ENCODE measurements at regions not wholly inside any gene's neighbourhood (a gene's known extent, or its start where the extent isn't known, plus 50 kb on each side); places are given as distances from the start of the nearest gene placed in this dataset.

GRCh38 chr6:113741651-113742050 is 115.5 kb upstream of the MARCKS start:
- Histone ChIP-seq H3K79me2 (ENCODE audit: insufficient read depth, low read length) (no peaks in the 10 kb centered on the region), H3K9me3 (ENCODE audit: control insufficient read depth in 1 of 2, insufficient read depth in 1 of 2, low read depth in 1 of 2, low read length in 2 of 2) (no peaks in the 10 kb centered on the region), H3K9ac (ENCODE audit: low read length) (no peak overlapping the region), H3K4me1 (ENCODE audit: control insufficient read depth in 1 of 2, insufficient read depth in 2 of 2, low read length in 2 of 2) (no peaks in the 10 kb centered on the region), H2AFZ (ENCODE audit: low read depth, low read length, poor library complexity, severe bottlenecking) (no peak overlapping the region), H4K20me1 (ENCODE audit: insufficient read depth) (no peaks in the 10 kb centered on the region), H3K27me3 (ENCODE audit: insufficient read depth, low read length) (no peaks in the 10 kb centered on the region), H3K4me2 (ENCODE audit: low read length) (no peak overlapping the region), H3K36me3 (ENCODE audit: control insufficient read depth in 1 of 2, insufficient read depth in 2 of 2, low read length in 2 of 2) (no peaks in the 10 kb centered on the region), H3K9me2 (ENCODE audit: insufficient read depth) (no peaks in the 10 kb centered on the region), H3K27ac (ENCODE audit: low read depth, low read length) (no peak overlapping the region), H3K4me3 (replicated peaks in 1 of 2; ENCODE audit: low read depth in 1 of 2, low read length in 2 of 2) (no peak overlapping the region)
- CTCF ChIA-PET: no interaction called here
- POLR2A ChIA-PET: no interaction called here
- intact Hi-C loops (cut with micrococcal nuclease): no loop called here
- no peak for ATAC-seq
- DNase-seq (ENCODE audit: low read depth, low spot score): no peak
- RAD21 ChIA-PET (ENCODE audit: low non-redundant PET in 1 of 2, low total read pairs in 2 of 2, uncharacterized antibody in 2 of 2, unreplicated experiment in 2 of 2): no interaction called here
- no TSS peak for BruUV-seq (replicated peaks)
- TF ChIP-seq EGR1 (IDR thresholded peaks at IDR 0.05; ENCODE audit: low read depth): no peak
- TF ChIP-seq YY1 (IDR thresholded peaks at IDR 0.05; ENCODE audit: extremely low read depth, insufficient replicate concordance, low read depth, low read length): no peak
- TF ChIP-seq SP1 (IDR thresholded peaks at IDR 0.05; ENCODE audit: low read depth): no peak
- TF ChIP-seq EZH2phosphoT487 (IDR thresholded peaks at IDR 0.05; ENCODE audit: borderline replicate concordance): no peak

DNA sequence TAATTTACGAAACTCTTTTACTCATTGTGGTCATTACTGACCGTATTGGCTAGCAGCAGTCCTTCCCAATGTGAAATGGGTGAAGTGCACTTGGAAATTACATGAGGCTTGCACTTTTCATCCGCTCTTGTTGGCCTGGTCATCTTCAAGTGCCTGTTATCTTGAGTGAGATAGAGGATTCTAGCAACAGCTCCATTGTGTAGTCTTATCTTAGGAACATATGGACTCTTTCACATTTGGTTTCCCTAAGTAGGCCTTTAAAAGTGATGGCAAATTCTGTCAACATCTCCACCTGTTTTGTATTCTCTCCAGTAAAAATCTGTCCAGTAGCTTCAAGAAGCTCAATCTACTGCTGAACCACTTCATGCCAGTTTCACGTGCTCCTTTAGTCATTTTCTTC is 114.8 kb upstream of the MARCKS start:
- CTCF ChIA-PET: no interaction called here
- intact Hi-C loops (cut with micrococcal nuclease): no loop called here
- no peak overlapping the region for H3K4me2 ChIP-seq (ENCODE audit: low read length)

More for the DNA sequence above, 114.8 kb upstream of the MARCKS start:
- BruUV-seq (replicated peaks): no TSS peak
- H3K4me1 ChIP-seq (ENCODE audit: control insufficient read depth in 1 of 2, insufficient read depth in 2 of 2, low read length in 2 of 2): no peaks in the 10 kb centered on the region
- H3K79me2 ChIP-seq (ENCODE audit: insufficient read depth, low read length): no peaks in the 10 kb centered on the region
- no peak for TF ChIP-seq EZH2phosphoT487 (IDR thresholded peaks at IDR 0.05; ENCODE audit: borderline replicate concordance)
- no peak for TF ChIP-seq CTCF (IDR thresholded peaks at IDR 0.05 in 2 of 3, conservative IDR thresholded peaks at IDR 0.05 in 1 of 3; ENCODE audit: borderline replicate concordance in 1 of 3, insufficient read depth in 1 of 3, low read depth in 2 of 3, low read length in 2 of 3)
- TF ChIP-seq FOSL1 (IDR thresholded peaks at IDR 0.05; ENCODE audit: low read depth): no peak
- TF ChIP-seq SIN3A (IDR thresholded peaks at IDR 0.05; ENCODE audit: low read depth): no peak
- TF ChIP-seq, protein P1, sequence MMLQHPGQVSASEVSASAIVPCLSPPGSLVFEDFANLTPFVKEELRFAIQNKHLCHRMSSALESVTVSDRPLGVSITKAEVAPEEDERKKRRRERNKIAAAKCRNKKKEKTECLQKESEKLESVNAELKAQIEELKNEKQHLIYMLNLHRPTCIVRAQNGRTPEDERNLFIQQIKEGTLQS (IDR thresholded peaks at IDR 0.05): no peak
- no peak for TF ChIP-seq POLR2A (IDR thresholded peaks at IDR 0.05; ENCODE audit: borderline replicate concordance, extremely low read depth, insufficient read depth, insufficient read length)
- TF ChIP-seq EGR1 (IDR thresholded peaks at IDR 0.05; ENCODE audit: low read depth): no peak
- no peak for TF ChIP-seq CBX3 (IDR thresholded peaks at IDR 0.05; ENCODE audit: low read depth)
- TF ChIP-seq YY1 (IDR thresholded peaks at IDR 0.05; ENCODE audit: extremely low read depth, insufficient replicate concordance, low read depth, low read length): no peak
- no peak for TF ChIP-seq MAX (IDR thresholded peaks at IDR 0.05)
- TF ChIP-seq CEBPB (IDR thresholded peaks at IDR 0.05; ENCODE audit: low read depth): no peak
- no peak for TF ChIP-seq RAD21 (IDR thresholded peaks at IDR 0.05; ENCODE audit: low read depth)
- no peak for TF ChIP-seq ELF1 (IDR thresholded peaks at IDR 0.05; ENCODE audit: borderline replicate concordance, low read depth)
- no peak for TF ChIP-seq SP1 (IDR thresholded peaks at IDR 0.05; ENCODE audit: low read depth)
- no peak for TF ChIP-seq POLR2AphosphoS5 (IDR thresholded peaks at IDR 0.05; ENCODE audit: low read depth, low read length)
- no peak for TF ChIP-seq ZBTB33 (IDR thresholded peaks at IDR 0.05; ENCODE audit: extremely low read depth, insufficient replicate concordance, low read length)
- no peaks in the 10 kb centered on the region for H3K27me3 ChIP-seq (ENCODE audit: insufficient read depth, low read length)
- POLR2A ChIA-PET: no interaction called here
- no peak for DNase-seq (ENCODE audit: low read depth, low spot score)
- H3K36me3 ChIP-seq (ENCODE audit: control insufficient read depth in 1 of 2, insufficient read depth in 2 of 2, low read length in 2 of 2): no peaks in the 10 kb centered on the region
- no peak overlapping the region for H3K27ac ChIP-seq (ENCODE audit: low read depth, low read length)
- no peaks in the 10 kb centered on the region for H3K9me2 ChIP-seq (ENCODE audit: insufficient read depth)
- H2AFZ ChIP-seq (ENCODE audit: low read depth, low read length, poor library complexity, severe bottlenecking): no peak overlapping the region
- no peaks in the 10 kb centered on the region for H3K9me3 ChIP-seq (ENCODE audit: control insufficient read depth in 1 of 2, insufficient read depth in 1 of 2, low read depth in 1 of 2, low read length in 2 of 2)
- no peak for ATAC-seq
- no peak overlapping the region for H3K9ac ChIP-seq (ENCODE audit: low read length)
- H4K20me1 ChIP-seq (ENCODE audit: insufficient read depth): no peaks in the 10 kb centered on the region
- H3K4me3 ChIP-seq (replicated peaks in 1 of 2; ENCODE audit: low read depth in 1 of 2, low read length in 2 of 2): no peak overlapping the region
- RAD21 ChIA-PET (ENCODE audit: low non-redundant PET in 1 of 2, low total read pairs in 2 of 2, uncharacterized antibody in 2 of 2, unreplicated experiment in 2 of 2): no interaction called here
